ENCODE measurements at regions not wholly inside any gene's neighbourhood (a gene's known extent, or its start where the extent isn't known, plus 50 kb on each side); places are given as distances from the start of the nearest gene placed in this dataset.

DNA sequence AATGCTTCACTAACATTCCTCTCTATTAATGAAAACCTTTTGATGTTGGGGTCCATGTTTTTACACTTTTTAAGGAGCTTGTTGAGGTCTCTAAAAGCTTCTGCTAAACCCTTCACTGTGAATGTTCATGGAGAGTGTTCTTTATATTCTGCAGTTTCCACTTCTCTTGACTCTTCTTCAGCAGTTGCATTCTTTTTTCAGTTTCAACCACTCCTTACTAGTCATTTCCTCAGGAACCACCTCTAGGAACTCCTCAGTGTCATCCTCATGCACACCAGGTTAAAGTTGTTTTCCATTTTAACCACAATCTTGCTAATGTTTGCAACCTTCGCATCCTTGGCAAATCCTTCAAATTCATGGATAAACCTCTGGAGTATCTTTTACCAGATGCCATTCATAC is 821.6 kb downstream of the ANKRD7 start (continued):
- TF ChIP-seq GLIS3 (CRISPR knock-in tag; IDR thresholded peaks at IDR 0.05) (no peak), SNAI2 (CRISPR knock-in tag; IDR thresholded peaks at IDR 0.05) (no peak), CREB5 (CRISPR knock-in tag; IDR thresholded peaks at IDR 0.05; ENCODE audit: low read depth) (no peak), ZNF8 (CRISPR knock-in tag; IDR thresholded peaks at IDR 0.05) (no peak), TCF4 (CRISPR knock-in tag; IDR thresholded peaks at IDR 0.05; ENCODE audit: borderline replicate concordance) (no peak)

GRCh38 chr7:119065966-119066365 is 841.5 kb downstream of the ANKRD7 start:
- ATAC-seq, result no peak
- no peak for TF ChIP-seq ESRRG (CRISPR knock-in tag; IDR thresholded peaks at IDR 0.05)
- no peak for TF ChIP-seq ZNF8 (CRISPR knock-in tag; IDR thresholded peaks at IDR 0.05)
- TF ChIP-seq GLIS3 (CRISPR knock-in tag; IDR thresholded peaks at IDR 0.05), result no peak
- TF ChIP-seq PPARA (CRISPR knock-in tag; IDR thresholded peaks at IDR 0.05; ENCODE audit: borderline replicate concordance), result no peak
- TF ChIP-seq TSHZ2 (CRISPR knock-in tag; IDR thresholded peaks at IDR 0.05), result no peak
- TF ChIP-seq, protein P1, sequence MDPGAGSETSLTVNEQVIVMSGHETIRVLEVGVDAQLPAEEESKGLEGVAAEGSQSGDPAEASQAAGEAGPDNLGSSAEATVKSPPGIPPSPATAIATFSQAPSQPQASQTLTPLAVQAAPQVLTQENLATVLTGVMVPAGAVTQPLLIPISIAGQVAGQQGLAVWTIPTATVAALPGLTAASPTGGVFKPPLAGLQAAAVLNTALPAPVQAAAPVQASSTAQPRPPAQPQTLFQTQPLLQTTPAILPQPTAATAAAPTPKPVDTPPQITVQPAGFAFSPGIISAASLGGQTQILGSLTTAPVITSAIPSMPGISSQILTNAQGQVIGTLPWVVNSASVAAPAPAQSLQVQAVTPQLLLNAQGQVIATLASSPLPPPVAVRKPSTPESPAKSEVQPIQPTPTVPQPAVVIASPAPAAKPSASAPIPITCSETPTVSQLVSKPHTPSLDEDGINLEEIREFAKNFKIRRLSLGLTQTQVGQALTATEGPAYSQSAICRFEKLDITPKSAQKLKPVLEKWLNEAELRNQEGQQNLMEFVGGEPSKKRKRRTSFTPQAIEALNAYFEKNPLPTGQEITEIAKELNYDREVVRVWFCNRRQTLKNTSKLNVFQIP (CRISPR knock-in tag; IDR thresholded peaks at IDR 0.05; ENCODE audit: borderline replicate concordance, low read depth), result no peak
- no peak for TF ChIP-seq RARB (CRISPR knock-in tag; IDR thresholded peaks at IDR 0.05)
- TF ChIP-seq TOX (CRISPR knock-in tag; IDR thresholded peaks at IDR 0.05; ENCODE audit: borderline replicate concordance), result no peak
- TF ChIP-seq CSRNP3 (CRISPR knock-in tag; IDR thresholded peaks at IDR 0.05), result no peak

DNA sequence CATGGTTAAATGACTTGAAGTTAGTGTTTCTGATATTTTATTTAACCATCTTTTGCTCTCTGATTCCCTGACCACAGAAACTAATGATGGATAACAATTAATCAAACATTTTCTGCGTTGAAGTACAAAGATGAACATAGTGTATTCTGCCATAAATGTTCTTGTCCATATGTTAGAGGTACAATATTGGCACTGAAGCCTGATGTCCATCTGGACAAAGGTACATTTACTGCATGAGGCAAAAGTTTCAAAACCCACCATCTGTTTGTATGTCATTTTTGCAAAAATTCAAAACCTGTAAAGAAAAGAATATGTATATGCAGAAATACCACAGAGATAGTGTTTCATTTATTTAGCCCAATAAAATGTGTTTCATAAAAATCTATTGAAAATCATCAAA is 861.5 kb downstream of the ANKRD7 start:
- TF ChIP-seq ZNF70 (CRISPR knock-in tag; IDR thresholded peaks at IDR 0.05) (no peak), CREB5 (CRISPR knock-in tag; IDR thresholded peaks at IDR 0.05; ENCODE audit: low read depth) (no peak), PPARA (CRISPR knock-in tag; IDR thresholded peaks at IDR 0.05; ENCODE audit: borderline replicate concordance) (no peak), OSR1 (CRISPR knock-in tag; IDR thresholded peaks at IDR 0.05) (no peak), TCF4 (CRISPR knock-in tag; IDR thresholded peaks at IDR 0.05; ENCODE audit: borderline replicate concordance) (no peak), CSDC2 (CRISPR knock-in tag; IDR thresholded peaks at IDR 0.05) (no peak), ISL1 (CRISPR knock-in tag; IDR thresholded peaks at IDR 0.05) (no peak), TSHZ2 (CRISPR knock-in tag; IDR thresholded peaks at IDR 0.05) (no peak), ARNTL (CRISPR knock-in tag; IDR thresholded peaks at IDR 0.05; ENCODE audit: borderline replicate concordance, low read depth) (no peak), ZNF8 (CRISPR knock-in tag; IDR thresholded peaks at IDR 0.05) (no peak), ZC3H10 (CRISPR knock-in tag; IDR thresholded peaks at IDR 0.05) (no peak), ESRRG (CRISPR knock-in tag; IDR thresholded peaks at IDR 0.05) (no peak), ZNF565 (CRISPR knock-in tag; conservative IDR thresholded peaks at IDR 0.05; ENCODE audit: low read depth) (no peak), CSRNP3 (CRISPR knock-in tag; IDR thresholded peaks at IDR 0.05) (no peak), GLIS3 (CRISPR knock-in tag; IDR thresholded peaks at IDR 0.05) (no peak), SNAI2 (CRISPR knock-in tag; IDR thresholded peaks at IDR 0.05) (no peak)
- TF ChIP-seq, protein P2, sequence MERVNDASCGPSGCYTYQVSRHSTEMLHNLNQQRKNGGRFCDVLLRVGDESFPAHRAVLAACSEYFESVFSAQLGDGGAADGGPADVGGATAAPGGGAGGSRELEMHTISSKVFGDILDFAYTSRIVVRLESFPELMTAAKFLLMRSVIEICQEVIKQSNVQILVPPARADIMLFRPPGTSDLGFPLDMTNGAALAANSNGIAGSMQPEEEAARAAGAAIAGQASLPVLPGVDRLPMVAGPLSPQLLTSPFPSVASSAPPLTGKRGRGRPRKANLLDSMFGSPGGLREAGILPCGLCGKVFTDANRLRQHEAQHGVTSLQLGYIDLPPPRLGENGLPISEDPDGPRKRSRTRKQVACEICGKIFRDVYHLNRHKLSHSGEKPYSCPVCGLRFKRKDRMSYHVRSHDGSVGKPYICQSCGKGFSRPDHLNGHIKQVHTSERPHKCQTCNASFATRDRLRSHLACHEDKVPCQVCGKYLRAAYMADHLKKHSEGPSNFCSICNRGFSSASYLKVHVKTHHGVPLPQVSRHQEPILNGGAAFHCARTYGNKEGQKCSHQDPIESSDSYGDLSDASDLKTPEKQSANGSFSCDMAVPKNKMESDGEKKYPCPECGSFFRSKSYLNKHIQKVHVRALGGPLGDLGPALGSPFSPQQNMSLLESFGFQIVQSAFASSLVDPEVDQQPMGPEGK (CRISPR knock-in tag; IDR thresholded peaks at IDR 0.05; ENCODE audit: borderline replicate concordance), result no peak
- ATAC-seq, result no peak

All from SK-N-SH treated with all-trans-retinoic acid at 6 μM for 48 hours (cell line).